PC-3 (cell line): ENCODE measurements at regions not wholly inside any gene's neighbourhood (a gene's known extent, or its start where the extent isn't known, plus 50 kb on each side); places are given as distances from the start of the nearest gene placed in this dataset.
"Not testable (repeated sequence)": the region's sequence is repeated elsewhere in the genome, so short reads cannot be mapped to it uniquely, and the experiment has no call there.

ENCODE experiments used
- ATAC-seq: fragments of 200-7000 bp; cut with Tn5 transposase; 2 replicates; pipeline ENCODE4 v1.9.1; 2020; ENCODE audit warnings: mild to moderate bottlenecking, moderate library complexity
- BruUV-seq: library from RNA; stranded (reverse); fragments of 400-500 nt; replicated peaks from 2 replicates; lab custom pipeline; 2021; lab: Mats Ljungman, UMichigan
- CTCF ChIA-PET: fragments of 300-600 bp; sonication (Branson Sonifier 250); formaldehyde crosslinking; loops from one replicate; lab custom pipeline; 2022; ENCODE audit warnings: antibody characterized with exemption; lab: Charles Lee
- POLR2A ChIA-PET: fragments of 300-600 bp; sonication (Branson Sonifier 250); formaldehyde crosslinking; loops from one replicate; lab custom pipeline; 2022; ENCODE audit warnings: antibody characterized with exemption; ENCODE audit not compliant: unreplicated experiment; lab: Charles Lee
- DNase-seq: peaks from one replicate; pipeline ENCODE4 v3.0.0-alpha.2; 2015
- H2AFZ ChIP-seq: fragments of 300-600 bp; sonication (generic); 2 replicates; pipeline ENCODE4 v1.6.0; 2016; ENCODE audit warnings: antibody characterized with exemption, low read length
- H3F3A ChIP-seq: fragments of 300-600 bp; sonication (generic); one replicate; pipeline ENCODE4 v1.6.0; 2017; ENCODE audit warnings: antibody characterized with exemption, low read length, control low read depth, mild to moderate bottlenecking; ENCODE audit not compliant: unreplicated experiment
- H3K27ac ChIP-seq: fragments of 300-600 bp; sonication (generic); 2 replicates; pipeline ENCODE4 v1.5.1; 2016; ENCODE audit warnings: mild to moderate bottlenecking, low read length
- H3K27me3 ChIP-seq: fragments of 300-600 bp; sonication (generic); 2 replicates; pipeline ENCODE4 v1.6.1; 2016; ENCODE audit warnings: low read length, mixed read lengths
- H3K36me3 ChIP-seq: fragments of 300-600 bp; sonication (generic); 2 replicates; pipeline ENCODE4 v1.6.1; 2016; ENCODE audit warnings: low read depth, mixed run types, low read length, mixed read lengths
- H3K4me1 ChIP-seq: fragments of 300-600 bp; sonication (generic); 2 replicates; pipeline ENCODE4 v1.5.1; 2016; ENCODE audit warnings: low read length; ENCODE audit not compliant: insufficient read depth
- H3K4me2 ChIP-seq: fragments of 300-600 bp; sonication (generic); 2 replicates; pipeline ENCODE4 v1.6.0; 2016; ENCODE audit warnings: low read length
- H3K4me3 ChIP-seq: fragments of 300-600 bp; sonication (generic); 2 replicates; pipeline ENCODE4 v1.5.1; 2016; ENCODE audit warnings: mild to moderate bottlenecking, low read length, mixed read lengths
- H3K79me2 ChIP-seq: fragments of 300-600 bp; sonication (generic); 2 replicates; pipeline ENCODE4 v1.6.1; 2017; ENCODE audit warnings: low read length, mixed read lengths
- H3K9ac ChIP-seq: fragments of 300-600 bp; sonication (generic); 2 replicates; pipeline ENCODE4 v1.6.0; 2016; ENCODE audit warnings: mild to moderate bottlenecking, low read length
- H3K9me2 ChIP-seq: fragments of 300-600 bp; sonication (generic); replicated peaks from 2 replicates; pipeline ENCODE4 v1.6.1; 2016; ENCODE audit warnings: mixed run types, low read length, mixed read lengths
- H3K9me3 ChIP-seq: fragments of 300-600 bp; sonication (generic); 2 replicates; pipeline ENCODE4 v1.6.1; 2016; ENCODE audit warnings: low read length, mixed read lengths
- H4K20me1 ChIP-seq: fragments of 300-600 bp; sonication (generic); 2 replicates; pipeline ENCODE4 v1.6.1; 2016; ENCODE audit warnings: low read length, mixed read lengths
- CTCF ChIP-seq: fragments of 300-600 bp; sonication (generic); conservative IDR thresholded peaks from 2 replicates; pipeline ENCODE4 v1.5.1; 2017; ENCODE audit warnings: antibody characterized with exemption, low read depth, mild to moderate bottlenecking, low read length
- EZH2 ChIP-seq: fragments of 300-600 bp; sonication (generic); IDR thresholded peaks from one replicate; pipeline ENCODE4 v1.6.1; 2017; ENCODE audit warnings: antibody characterized with exemption, mild to moderate bottlenecking, low read length; ENCODE audit not compliant: unreplicated experiment
- EZH2phosphoT487 ChIP-seq: fragments of 300-600 bp; sonication (generic); IDR thresholded peaks from 2 replicates; pipeline ENCODE4 v1.6.1; 2018; ENCODE audit warnings: mild to moderate bottlenecking, antibody characterized with exemption, low read length, borderline replicate concordance
- intact Hi-C: fragments of 100-400 bp; cut with micrococcal nuclease; formaldehyde crosslinking; loops from 2 replicates; pipeline ENCODE4 v1.9.0; 2023

GRCh38 chr16:80893686-80894085, 89.3 kb upstream of the CDYL2 start:
- H3K9me2 ChIP-seq: no peaks in the 10 kb centered on the region
- ChIA-PET CTCF (no interaction called here), POLR2A (no interaction called here)
- no peak overlapping the region for H3K4me3 ChIP-seq
- TF ChIP-seq EZH2 (no peak), CTCF (no peak), EZH2phosphoT487 (no peak)
- DNase-seq: no peak
- no peak overlapping the region for H3K27ac ChIP-seq
- H3K27me3 ChIP-seq: no peaks in the 10 kb centered on the region
- BruUV-seq: no TSS peak
- no peaks in the 10 kb centered on the region for H3F3A ChIP-seq
- no peak overlapping the region for H3K4me2 ChIP-seq
- no peaks in the 10 kb centered on the region for H3K36me3 ChIP-seq
- H2AFZ ChIP-seq: no peak overlapping the region
- no peaks in the 10 kb centered on the region for H4K20me1 ChIP-seq
- intact Hi-C loops: no loop called here
- no peaks in the 10 kb centered on the region for H3K9me3 ChIP-seq
- no peaks in the 10 kb centered on the region for H3K4me1 ChIP-seq
- H3K79me2 ChIP-seq: no peaks in the 10 kb centered on the region
- ATAC-seq: no peak
- no peak overlapping the region for H3K9ac ChIP-seq

DNA sequence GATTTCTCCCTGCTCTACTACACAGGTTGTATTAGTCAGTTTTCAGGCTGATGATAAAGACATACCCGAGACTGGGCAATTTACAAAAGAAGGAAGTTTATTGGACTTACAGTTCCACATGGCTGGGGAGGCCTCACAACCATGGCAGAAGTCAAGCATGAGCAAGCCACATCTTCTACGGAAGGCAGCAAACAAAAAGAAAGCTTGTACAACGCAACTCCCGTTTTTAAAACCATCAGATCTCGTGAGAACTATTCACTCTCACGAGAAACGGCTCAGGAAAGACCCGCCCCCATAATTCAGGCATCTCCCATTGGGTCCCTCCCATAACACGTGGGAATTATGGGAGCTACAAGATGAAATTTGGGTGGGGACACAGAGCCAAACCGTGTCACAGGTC, 88.0 kb upstream of the CDYL2 start:
- H3K27ac ChIP-seq, BruUV-seq, H3F3A ChIP-seq, POLR2A ChIA-PET, intact Hi-C loops, H3K27me3 ChIP-seq, H3K36me3 ChIP-seq, H3K79me2 ChIP-seq, H3K4me2 ChIP-seq, H2AFZ ChIP-seq, DNase-seq, H3K9me2 ChIP-seq, H4K20me1 ChIP-seq, H3K9me3 ChIP-seq, H3K4me1 ChIP-seq, ATAC-seq, H3K9ac ChIP-seq, CTCF ChIA-PET, H3K4me3 ChIP-seq: not testable (repeated sequence)

GRCh38 chr16:80889779-80890359, 85.5 kb upstream of the CDYL2 start:
- ChIA-PET POLR2A (no interaction called here), CTCF (no interaction called here)
- no peak for TF ChIP-seq EZH2
- H3K27me3 ChIP-seq: no peaks in the 10 kb centered on the region
- H3K4me1 ChIP-seq: no peaks in the 10 kb centered on the region
- BruUV-seq: no TSS peak
- no peaks in the 10 kb centered on the region for H4K20me1 ChIP-seq
- H3K4me2 ChIP-seq: no peak overlapping the region
- H3K9me3 ChIP-seq: no peaks in the 10 kb centered on the region
- intact Hi-C loops: no loop called here
- H3K9ac ChIP-seq: no peak overlapping the region
- H3K27ac ChIP-seq: no peak overlapping the region
- no peaks in the 10 kb centered on the region for H3K36me3 ChIP-seq
- H3K9me2 ChIP-seq: no peaks in the 10 kb centered on the region
- ATAC-seq (no peak), DNase-seq (no peak)
- H3K79me2 ChIP-seq: no peaks in the 10 kb centered on the region
- no peak overlapping the region for H3K4me3 ChIP-seq
- no peaks in the 10 kb centered on the region for H3F3A ChIP-seq
- no peak overlapping the region for H2AFZ ChIP-seq

- no peak for ATAC-seq
These were observed 82.7 kb upstream of the CDYL2 start for GRCh38 chr16:80887062-80887461.

More at GRCh38 chr16:80887062-80887461, 82.7 kb upstream of the CDYL2 start:
- H2AFZ ChIP-seq: no peak overlapping the region
- no peak for DNase-seq
- H3K79me2 ChIP-seq: no peaks in the 10 kb centered on the region
- H3K9me3 ChIP-seq: no peaks in the 10 kb centered on the region
- H3K9ac ChIP-seq: no peak overlapping the region
- BruUV-seq: no TSS peak
- no peaks in the 10 kb centered on the region for H3K36me3 ChIP-seq
- intact Hi-C loops: no loop called here
- no peak overlapping the region for H3K4me2 ChIP-seq
- no peaks in the 10 kb centered on the region for H3K9me2 ChIP-seq
- H3F3A ChIP-seq: no peaks in the 10 kb centered on the region
- H3K4me1 ChIP-seq: no peaks in the 10 kb centered on the region
- no peak overlapping the region for H3K4me3 ChIP-seq
- no peak overlapping the region for H3K27ac ChIP-seq
- CTCF ChIA-PET: no interaction called here
- POLR2A ChIA-PET: no interaction called here
- no peaks in the 10 kb centered on the region for H4K20me1 ChIP-seq
- TF ChIP-seq CTCF (no peak), EZH2 (no peak), EZH2phosphoT487 (no peak)
- peaks cover 12% of the 10 kb centered on the region; the same call in 1 of the 2 replicates for H3K27me3 ChIP-seq
